MM.1S (cell line): ENCODE measurements at regions not wholly inside any gene's neighbourhood (a gene's known extent, or its start where the extent isn't known, plus 50 kb on each side); places are given as distances from the start of the nearest gene placed in this dataset.

ENCODE experiments used
- DNase-seq: peaks from one replicate; pipeline ENCODE4 v3.0.0-alpha.2; 2015
- H2AFZ ChIP-seq: fragments of 300-600 bp; sonication (generic); 2 replicates; pipeline ENCODE4 v1.6.0; 2016; ENCODE audit warnings: antibody characterized with exemption, low read length
- H3F3A ChIP-seq: fragments of 300-600 bp; sonication (generic); 2 replicates; pipeline ENCODE4 v1.6.1; 2016; ENCODE audit warnings: mild to moderate bottlenecking, antibody characterized with exemption, low read length, moderate library complexity, mixed read lengths; ENCODE audit not compliant: insufficient read depth
- H3K27ac ChIP-seq: fragments of 300-600 bp; sonication (generic); 2 replicates; pipeline ENCODE4 v1.5.1; 2016; ENCODE audit warnings: mild to moderate bottlenecking, low read length
- H3K27me3 ChIP-seq: fragments of 300-600 bp; sonication (generic); replicated peaks from 2 replicates; pipeline ENCODE4 v1.6.0; 2016; ENCODE audit warnings: low read length; ENCODE audit not compliant: insufficient read depth
- H3K36me3 ChIP-seq: fragments of 300-600 bp; sonication (generic); replicated peaks from 2 replicates; pipeline ENCODE4 v1.6.1; 2016; ENCODE audit warnings: mild to moderate bottlenecking, low read length, mixed read lengths; ENCODE audit not compliant: insufficient read depth
- H3K4me1 ChIP-seq: fragments of 300-600 bp; sonication (generic); 2 replicates; pipeline ENCODE4 v1.6.1; 2016; ENCODE audit warnings: low read length, mixed read lengths
- H3K4me2 ChIP-seq: fragments of 300-600 bp; sonication (generic); 2 replicates; pipeline ENCODE4 v1.6.0; 2016; ENCODE audit warnings: low read depth, low read length
- H3K4me3 ChIP-seq: fragments of 300-600 bp; sonication (generic); 2 replicates; pipeline ENCODE4 v1.5.1; 2016; ENCODE audit warnings: low read length, mixed read lengths
- H3K79me2 ChIP-seq: fragments of 300-600 bp; sonication (generic); 2 replicates; pipeline ENCODE4 v1.6.1; 2016; ENCODE audit warnings: mixed run types, low read length, mixed read lengths
- H3K9ac ChIP-seq: fragments of 300-600 bp; sonication (generic); 2 replicates; pipeline ENCODE4 v1.6.1; 2016; ENCODE audit warnings: low read length, mixed read lengths
- H3K9me2 ChIP-seq: fragments of 300-600 bp; sonication (generic); replicated peaks from 2 replicates; pipeline ENCODE4 v1.6.1; 2016; ENCODE audit warnings: mild to moderate bottlenecking, low read length, mixed read lengths; ENCODE audit not compliant: insufficient read depth
- H3K9me3 ChIP-seq: fragments of 300-600 bp; sonication (generic); replicated peaks from 2 replicates; pipeline ENCODE4 v1.6.1; 2016; ENCODE audit warnings: mild to moderate bottlenecking, low read length, mixed read lengths; ENCODE audit not compliant: insufficient read depth
- H4K20me1 ChIP-seq: fragments of 300-600 bp; sonication (generic); 2 replicates; pipeline ENCODE4 v1.6.1; 2016; ENCODE audit warnings: mild to moderate bottlenecking, low read length, moderate library complexity, mixed read lengths; ENCODE audit not compliant: insufficient read depth
- CTCF ChIP-seq: fragments of 300-600 bp; sonication (generic); IDR thresholded peaks from 2 replicates; pipeline ENCODE4 v1.5.1; 2016; ENCODE audit warnings: antibody characterized with exemption, low read length, mixed read lengths
- EZH2 ChIP-seq: fragments of 300-600 bp; sonication (generic); optimal IDR thresholded peaks from 2 replicates; pipeline ENCODE3; 2017; ENCODE audit warnings: low read depth, mild to moderate bottlenecking, antibody characterized with exemption, low read length, mixed read lengths
- EZH2phosphoT487 ChIP-seq: fragments of 300-600 bp; sonication (generic); IDR thresholded peaks from 2 replicates; pipeline ENCODE4 v1.6.1; 2018; ENCODE audit warnings: antibody characterized with exemption, low read length

GRCh38 chr1:57800376-57800775, 376.5 kb upstream of the DAB1 start:
- H3K9me3 ChIP-seq, result no peaks in the 10 kb centered on the region
- H3K9ac ChIP-seq, result no peak overlapping the region
- no peaks in the 10 kb centered on the region for H3K9me2 ChIP-seq
- H3K4me1 ChIP-seq, result no peaks in the 10 kb centered on the region
- no peaks in the 10 kb centered on the region for H3K27me3 ChIP-seq
- no peak overlapping the region for H2AFZ ChIP-seq
- no peak overlapping the region for H3K4me2 ChIP-seq
- no peaks in the 10 kb centered on the region for H4K20me1 ChIP-seq
- H3K36me3 ChIP-seq, result no peaks in the 10 kb centered on the region
- DNase-seq, result no peak
- no peaks in the 10 kb centered on the region for H3K79me2 ChIP-seq
- no peak overlapping the region for H3K4me3 ChIP-seq
- no peaks in the 10 kb centered on the region for H3F3A ChIP-seq
- no peak for TF ChIP-seq CTCF
- no peak for TF ChIP-seq EZH2phosphoT487
- TF ChIP-seq EZH2, result no peak
- no peak overlapping the region for H3K27ac ChIP-seq

GRCh38 chr1:57799490-57800115, 375.7 kb upstream of the DAB1 start:
- no peak overlapping the region for H3K9ac ChIP-seq
- H3F3A ChIP-seq, result no peaks in the 10 kb centered on the region
- no peak overlapping the region for H2AFZ ChIP-seq
- no peaks in the 10 kb centered on the region for H3K79me2 ChIP-seq
- H3K4me2 ChIP-seq, result no peak overlapping the region
- no peak for TF ChIP-seq EZH2phosphoT487
- no peak for TF ChIP-seq EZH2
- TF ChIP-seq CTCF, result no peak
- no peak for DNase-seq
- H3K27me3 ChIP-seq, result no peaks in the 10 kb centered on the region
- H3K4me3 ChIP-seq, result no peak overlapping the region
- H3K4me1 ChIP-seq, result no peaks in the 10 kb centered on the region
- H3K9me2 ChIP-seq, result no peaks in the 10 kb centered on the region
- H3K36me3 ChIP-seq, result no peaks in the 10 kb centered on the region
- H3K9me3 ChIP-seq, result no peaks in the 10 kb centered on the region
- no peaks in the 10 kb centered on the region for H4K20me1 ChIP-seq
- H3K27ac ChIP-seq, result no peak overlapping the region

- no peaks in the 10 kb centered on the region for H3K27me3 ChIP-seq
- no peaks in the 10 kb centered on the region for H3K9me3 ChIP-seq
- no peaks in the 10 kb centered on the region for H3K79me2 ChIP-seq
- H4K20me1 ChIP-seq, result no peaks in the 10 kb centered on the region
- no peak overlapping the region for H3K9ac ChIP-seq
- no peaks in the 10 kb centered on the region for H3F3A ChIP-seq
- H3K4me3 ChIP-seq, result no peak overlapping the region
- no peak overlapping the region for H2AFZ ChIP-seq
- H3K4me2 ChIP-seq, result no peak overlapping the region
- no peaks in the 10 kb centered on the region for H3K36me3 ChIP-seq
- no peaks in the 10 kb centered on the region for H3K9me2 ChIP-seq
- H3K27ac ChIP-seq, result no peak overlapping the region
- no peak for DNase-seq
- H3K4me1 ChIP-seq, result no peaks in the 10 kb centered on the region
- no peak for TF ChIP-seq EZH2
- TF ChIP-seq EZH2phosphoT487, result no peak
- no peak for TF ChIP-seq CTCF
These were observed 374.7 kb upstream of the DAB1 start for GRCh38 chr1:57798543-57798942.
